ENCODE measurements at regions not wholly inside any gene's neighbourhood (a gene's known extent, or its start where the extent isn't known, plus 50 kb on each side); places are given as distances from the start of the nearest gene placed in this dataset.

DNA sequence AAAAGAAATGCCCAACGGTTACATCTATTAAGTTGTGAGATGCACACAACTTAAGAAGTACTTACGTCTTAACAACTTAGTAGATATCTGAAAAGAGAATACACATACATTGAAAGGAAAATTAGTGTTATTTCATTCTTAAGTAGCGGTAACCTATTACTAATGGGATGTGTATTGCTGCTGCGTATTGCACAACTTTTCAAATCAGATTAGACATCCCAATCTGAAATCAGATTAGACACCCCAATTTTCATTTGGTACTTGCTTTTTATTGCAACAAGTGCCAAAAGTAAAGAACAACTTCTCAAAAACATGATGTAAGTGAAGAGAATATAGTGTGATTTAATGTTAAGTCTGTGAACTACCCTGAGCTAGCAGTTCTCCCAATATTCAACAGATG, 155.5 kb downstream of the DSC3 start:
- TF ChIP-seq, protein P1, sequence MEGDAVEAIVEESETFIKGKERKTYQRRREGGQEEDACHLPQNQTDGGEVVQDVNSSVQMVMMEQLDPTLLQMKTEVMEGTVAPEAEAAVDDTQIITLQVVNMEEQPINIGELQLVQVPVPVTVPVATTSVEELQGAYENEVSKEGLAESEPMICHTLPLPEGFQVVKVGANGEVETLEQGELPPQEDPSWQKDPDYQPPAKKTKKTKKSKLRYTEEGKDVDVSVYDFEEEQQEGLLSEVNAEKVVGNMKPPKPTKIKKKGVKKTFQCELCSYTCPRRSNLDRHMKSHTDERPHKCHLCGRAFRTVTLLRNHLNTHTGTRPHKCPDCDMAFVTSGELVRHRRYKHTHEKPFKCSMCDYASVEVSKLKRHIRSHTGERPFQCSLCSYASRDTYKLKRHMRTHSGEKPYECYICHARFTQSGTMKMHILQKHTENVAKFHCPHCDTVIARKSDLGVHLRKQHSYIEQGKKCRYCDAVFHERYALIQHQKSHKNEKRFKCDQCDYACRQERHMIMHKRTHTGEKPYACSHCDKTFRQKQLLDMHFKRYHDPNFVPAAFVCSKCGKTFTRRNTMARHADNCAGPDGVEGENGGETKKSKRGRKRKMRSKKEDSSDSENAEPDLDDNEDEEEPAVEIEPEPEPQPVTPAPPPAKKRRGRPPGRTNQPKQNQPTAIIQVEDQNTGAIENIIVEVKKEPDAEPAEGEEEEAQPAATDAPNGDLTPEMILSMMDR (IDR thresholded peaks at IDR 0.05; ENCODE audit: insufficient read depth, low read depth, low read length, missing control alignments), result no peak
- DNase-seq (ENCODE audit: low read depth), result no peak
- H3K4me3 ChIP-seq (ENCODE audit: low read length), result no peak overlapping the region

DNA sequence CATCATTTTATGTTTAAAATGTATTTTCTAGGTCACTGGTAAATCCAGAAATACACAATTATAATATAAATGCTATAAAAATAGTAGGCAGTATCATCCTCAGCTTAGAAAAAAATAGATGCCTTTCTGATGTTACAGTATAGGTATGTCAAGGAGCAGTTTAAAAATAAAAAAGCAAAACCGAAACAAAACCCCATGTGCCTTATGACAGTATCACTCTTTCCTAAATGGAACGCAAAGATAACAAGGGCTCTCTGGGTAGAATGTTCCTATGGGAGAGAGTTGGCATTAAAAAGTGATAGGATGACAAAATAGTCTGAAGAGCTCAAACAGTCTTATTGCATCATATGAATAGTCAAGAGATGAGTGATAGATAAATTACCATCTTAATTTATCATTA, 172.1 kb downstream of the DSC3 start:
- TF ChIP-seq, protein P1 (IDR thresholded peaks at IDR 0.05; ENCODE audit: insufficient read depth, low read depth, low read length, missing control alignments), result no peak
- no peak for DNase-seq (ENCODE audit: low read depth)

DNA sequence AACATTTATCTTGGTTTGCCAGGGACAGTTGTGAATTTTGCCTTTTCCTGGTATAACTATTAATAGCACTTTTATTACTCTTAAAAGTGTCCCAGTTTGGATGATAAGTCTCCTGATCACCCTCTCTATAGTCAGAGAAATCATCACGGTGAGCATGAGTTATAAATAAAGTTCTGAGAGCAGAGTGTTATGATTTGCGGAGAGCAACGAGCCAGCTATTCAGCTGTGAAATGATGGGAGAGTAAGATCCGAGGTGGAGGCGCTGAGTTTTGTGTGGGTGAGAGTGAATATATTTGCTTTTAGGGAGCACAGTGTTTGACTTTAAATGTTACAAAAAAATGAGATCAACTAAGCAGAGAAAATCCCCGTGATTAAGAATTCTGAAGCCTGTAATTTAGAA, 179.6 kb downstream of the DSC3 start:
- TF ChIP-seq, protein P1 (IDR thresholded peaks at IDR 0.05; ENCODE audit: insufficient read depth, low read depth, low read length, missing control alignments), result no peak
- H3K4me3 ChIP-seq (ENCODE audit: low read length), result no peak overlapping the region
- DNase-seq (ENCODE audit: low read depth), result no peak

More for the DNA sequence above, 172.1 kb downstream of the DSC3 start:
- no peak overlapping the region for H3K4me3 ChIP-seq (ENCODE audit: low read length)

DNA sequence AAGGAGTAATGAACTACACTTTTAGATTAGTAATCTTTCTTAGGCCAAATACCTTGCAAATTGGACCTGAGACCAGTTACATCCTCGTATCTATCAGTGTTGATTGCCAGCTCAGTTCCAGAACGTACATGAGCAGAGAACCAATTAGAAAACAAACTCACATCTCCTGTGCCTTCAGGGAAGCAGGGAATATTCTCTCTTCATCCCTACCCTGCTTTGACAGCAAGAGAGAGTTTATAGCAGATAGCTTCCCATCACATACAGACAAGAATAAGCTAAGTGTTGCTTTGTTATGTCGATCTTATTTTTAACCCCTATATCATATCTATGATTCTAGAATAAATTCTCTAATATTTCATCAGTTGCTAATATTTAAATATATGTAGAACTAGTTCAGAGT, 181.8 kb downstream of the DSC3 start:
- no peak for DNase-seq (ENCODE audit: low read depth)
- no peak overlapping the region for H3K4me3 ChIP-seq (ENCODE audit: low read length)
- TF ChIP-seq, protein P1 (IDR thresholded peaks at IDR 0.05; ENCODE audit: insufficient read depth, low read depth, low read length, missing control alignments), result no peak

DNA sequence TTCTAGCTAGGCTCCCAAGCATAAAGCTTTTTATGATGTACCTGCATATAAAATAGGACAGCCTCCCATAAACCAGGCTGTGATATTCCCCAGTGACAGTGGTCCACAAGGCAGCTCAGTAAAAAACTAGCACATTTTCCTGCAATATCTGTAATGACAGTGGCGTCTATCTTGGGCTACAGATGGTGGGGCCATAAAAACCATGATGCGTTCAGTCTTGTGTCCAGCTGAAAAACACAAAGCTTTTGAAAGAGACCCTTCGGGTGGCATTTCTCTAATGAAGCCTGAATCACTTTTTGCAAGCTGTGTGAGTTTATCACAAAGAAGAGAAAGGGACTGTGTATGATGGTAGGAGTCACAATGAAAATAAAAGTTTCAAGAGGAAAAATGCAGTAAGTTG, 183.5 kb downstream of the DSC3 start:
- TF ChIP-seq, protein P1 (IDR thresholded peaks at IDR 0.05; ENCODE audit: insufficient read depth, low read depth, low read length, missing control alignments), result no peak
- no peak overlapping the region for H3K4me3 ChIP-seq (ENCODE audit: low read length)
- DNase-seq (ENCODE audit: low read depth), result no peak

DNA sequence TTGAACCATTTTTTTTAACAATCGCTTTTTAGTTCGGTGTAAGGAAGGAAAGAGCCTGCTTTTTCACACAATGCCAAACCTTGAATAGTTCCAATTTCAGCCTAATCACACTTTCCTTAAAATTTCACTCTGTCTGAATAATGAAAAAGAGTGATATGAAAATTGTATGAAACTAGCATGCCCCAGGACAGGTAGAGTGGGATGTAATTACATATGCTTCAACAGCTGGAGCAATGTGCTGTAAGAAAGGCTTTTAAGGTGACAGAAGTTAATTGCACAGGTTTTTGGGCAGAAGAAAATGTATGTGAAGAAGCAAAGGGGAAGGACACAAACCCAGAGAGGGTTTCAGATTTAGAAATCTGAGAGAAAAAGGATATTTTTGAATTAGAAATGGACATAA, 184.0 kb downstream of the DSC3 start:
- DNase-seq (ENCODE audit: low read depth), result no peak
- TF ChIP-seq, protein P1 (IDR thresholded peaks at IDR 0.05; ENCODE audit: insufficient read depth, low read depth, low read length, missing control alignments), result no peak
- no peak overlapping the region for H3K4me3 ChIP-seq (ENCODE audit: low read length)

DNA sequence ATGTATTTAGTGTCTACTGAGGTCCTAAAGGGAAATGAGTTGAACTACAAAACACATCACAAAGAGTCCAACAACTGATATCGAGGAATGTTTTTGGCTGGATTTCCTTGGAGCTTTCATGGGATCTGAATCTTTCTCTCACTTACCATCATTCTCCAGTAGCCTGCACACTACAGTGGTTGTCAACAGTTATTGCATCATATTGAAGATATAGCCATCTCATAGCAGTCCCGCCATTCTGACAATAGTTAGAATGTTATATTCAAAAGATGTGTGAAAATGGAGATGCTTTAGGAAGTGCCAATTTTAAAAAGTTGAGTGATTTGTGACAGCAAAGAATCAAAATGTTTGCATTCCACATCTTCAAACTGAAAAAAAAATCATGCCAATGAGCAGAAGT, 186.8 kb downstream of the DSC3 start:
- H3K4me3 ChIP-seq (ENCODE audit: low read length), result no peak overlapping the region
- TF ChIP-seq, protein P1 (IDR thresholded peaks at IDR 0.05; ENCODE audit: insufficient read depth, low read depth, low read length, missing control alignments), result no peak
- no peak for DNase-seq (ENCODE audit: low read depth)
